ENCODE measurements at regions not wholly inside any gene's neighbourhood (a gene's known extent, or its start where the extent isn't known, plus 50 kb on each side); places are given as distances from the start of the nearest gene placed in this dataset.

DNA sequence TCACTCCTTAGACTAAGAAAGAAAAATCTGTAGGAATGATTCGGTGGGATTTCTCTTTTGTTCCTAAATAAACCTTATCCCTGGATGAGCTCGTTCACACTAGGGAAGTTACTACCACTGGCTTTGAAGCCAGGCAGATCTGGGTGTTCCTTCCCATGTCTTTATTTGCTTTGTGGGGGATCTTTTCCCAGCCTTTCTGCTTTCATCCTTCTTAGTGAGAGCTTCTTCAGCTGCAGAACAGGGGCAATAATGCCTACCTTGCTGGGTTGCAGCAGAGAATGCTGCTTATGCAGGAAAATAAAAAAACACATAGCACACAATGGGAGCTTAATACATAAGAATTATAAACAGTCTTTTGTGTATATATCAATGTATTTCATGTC, 292.1 kb downstream of the SOX11 start:
- TF ChIP-seq CBX3 (IDR thresholded peaks at IDR 0.05; ENCODE audit: low read depth) (no peak), EZH2 (IDR thresholded peaks at IDR 0.05) (no peak), POLR2AphosphoS5 (IDR thresholded peaks at IDR 0.05; ENCODE audit: low read depth, low read length) (no peak), POLR2A (IDR thresholded peaks at IDR 0.05; ENCODE audit: borderline replicate concordance, extremely low read depth, insufficient read depth, insufficient read length) (no peak), CTCF (IDR thresholded peaks at IDR 0.05 in 2 of 3, conservative IDR thresholded peaks at IDR 0.05 in 1 of 3; ENCODE audit: borderline replicate concordance in 1 of 3, insufficient read depth in 1 of 3, low read depth in 2 of 3, low read length in 2 of 3) (no peak), SIN3A (IDR thresholded peaks at IDR 0.05; ENCODE audit: low read depth) (no peak), CEBPB (IDR thresholded peaks at IDR 0.05; ENCODE audit: low read depth) (no peak), REST (IDR thresholded peaks at IDR 0.05; ENCODE audit: low read depth) (no peak), RAD21 (IDR thresholded peaks at IDR 0.05; ENCODE audit: low read depth) (no peak), SRF (IDR thresholded peaks at IDR 0.05; ENCODE audit: low read depth) (no peak)

All from HCT116 (cell line).